H9 (cell line): ENCODE measurements at regions not wholly inside any gene's neighbourhood (a gene's known extent, or its start where the extent isn't known, plus 50 kb on each side); places are given as distances from the start of the nearest gene placed in this dataset.

Experiments
- DNase-seq: peaks from one replicate; pipeline ENCODE4 v3.0.0-alpha.2; 2017
- H2AFZ ChIP-seq: one replicate; pipeline ENCODE4 v1.6.1; 2013; ENCODE audit warnings: mild to moderate bottlenecking, low read length, control low read depth, moderate library complexity
- H2AK5ac ChIP-seq: 2 replicates; pipeline ENCODE4 v1.6.1; 2013; ENCODE audit warnings: low read length, control low read depth, mixed read lengths; ENCODE audit not compliant: insufficient read length
- H2BK120ac ChIP-seq: one replicate; pipeline ENCODE4 v1.6.1; 2013; ENCODE audit warnings: low read depth, mild to moderate bottlenecking, low read length, control low read depth, inconsistent platforms; ENCODE audit not compliant: poor library complexity, severe bottlenecking
- H2BK12ac ChIP-seq: 2 replicates; pipeline ENCODE4 v1.6.1; 2013; ENCODE audit warnings: low read length, control low read depth, mixed read lengths, low read depth; ENCODE audit not compliant: insufficient read length
- H2BK15ac ChIP-seq: 2 replicates; pipeline ENCODE4 v1.6.1; 2013; ENCODE audit warnings: low read depth, low read length, control low read depth
- H2BK20ac ChIP-seq: one replicate; pipeline ENCODE4 v1.6.1; 2013; ENCODE audit warnings: low read depth, mild to moderate bottlenecking, low read length, control low read depth, inconsistent platforms; ENCODE audit not compliant: poor library complexity, severe bottlenecking
- H2BK5ac ChIP-seq: 2 replicates; pipeline ENCODE4 v1.6.1; 2013; ENCODE audit warnings: low read length, control low read depth, mixed read lengths; ENCODE audit not compliant: insufficient read length
- H3K14ac ChIP-seq: 2 replicates; pipeline ENCODE4 v1.6.1; 2013; ENCODE audit warnings: low read length, control low read depth; ENCODE audit not compliant: insufficient read depth
- H3K18ac ChIP-seq: 2 replicates; pipeline ENCODE4 v1.6.1; 2013; ENCODE audit warnings: low read depth, mild to moderate bottlenecking, mixed read lengths, low read length, control low read depth; ENCODE audit not compliant: insufficient read length
- H3K23ac ChIP-seq: 2 replicates; pipeline ENCODE4 v1.6.1; 2013; ENCODE audit warnings: low read length, control low read depth, mixed read lengths, low read depth; ENCODE audit not compliant: insufficient read length
- H3K23me2 ChIP-seq: 2 replicates; pipeline ENCODE4 v1.6.1; 2013; ENCODE audit warnings: low read depth, mild to moderate bottlenecking, mixed read lengths, low read length, control low read depth; ENCODE audit not compliant: insufficient read length, poor library complexity, severe bottlenecking
- H3K27ac ChIP-seq: 2 replicates; pipeline ENCODE4 v1.5.1; 2013; ENCODE audit warnings: low read length, control low read depth, mixed read lengths, low read depth; ENCODE audit not compliant: insufficient read length
- H3K27me3 ChIP-seq: 2 replicates; pipeline ENCODE4 v1.6.1; 2013; ENCODE audit warnings: low read length, control low read depth, inconsistent platforms; ENCODE audit not compliant: insufficient read depth
- H3K4ac ChIP-seq: 2 replicates; pipeline ENCODE4 v1.6.1; 2013; ENCODE audit warnings: low read depth, mild to moderate bottlenecking, control low read depth, inconsistent platforms, low read length, moderate library complexity
- H3K4me1 ChIP-seq: 2 replicates; pipeline ENCODE4 v1.6.1; 2013; ENCODE audit warnings: low read length, control low read depth, inconsistent platforms; ENCODE audit not compliant: insufficient read depth
- H3K4me2 ChIP-seq: 2 replicates; pipeline ENCODE4 v1.6.1; 2013; ENCODE audit warnings: low read length, control low read depth, mixed read lengths; ENCODE audit not compliant: insufficient read length, insufficient read depth
- H3K56ac ChIP-seq: 2 replicates; pipeline ENCODE4 v1.6.1; 2013; ENCODE audit warnings: low read depth, mild to moderate bottlenecking, mixed read lengths, low read length, control low read depth; ENCODE audit not compliant: insufficient read length
- H3K79me1 ChIP-seq: 2 replicates; pipeline ENCODE4 v1.6.1; 2013; ENCODE audit warnings: low read depth, mild to moderate bottlenecking, moderate library complexity, low read length, control low read depth, inconsistent platforms; ENCODE audit not compliant: insufficient read depth, poor library complexity, severe bottlenecking
- H3K79me2 ChIP-seq: 2 replicates; pipeline ENCODE4 v1.6.1; 2013; ENCODE audit warnings: low read length, control low read depth, inconsistent platforms; ENCODE audit not compliant: insufficient read depth
- H3K9ac ChIP-seq: 2 replicates; pipeline ENCODE4 v1.6.1; 2013; ENCODE audit warnings: low read length, control low read depth, mixed read lengths; ENCODE audit not compliant: insufficient read length; ENCODE audit errors: extremely low read depth
- H3K9me3 ChIP-seq: one replicate; pipeline ENCODE4 v1.6.1; 2013; ENCODE audit warnings: low read depth, low read length, inconsistent platforms; ENCODE audit not compliant: control insufficient read depth
- H3T11ph ChIP-seq: one replicate; pipeline ENCODE4 v1.6.1; 2013; ENCODE audit warnings: mild to moderate bottlenecking, low read length, control low read depth, inconsistent platforms
- H4K20me1 ChIP-seq: one replicate; pipeline ENCODE4 v1.6.1; 2013; ENCODE audit not compliant: control insufficient read depth, insufficient read length, insufficient read depth
- H4K5ac ChIP-seq: 2 replicates; pipeline ENCODE4 v1.6.1; 2013; ENCODE audit warnings: low read depth, mild to moderate bottlenecking, mixed read lengths, low read length, control low read depth; ENCODE audit not compliant: insufficient read length
- H4K8ac ChIP-seq: replicated peaks from 2 replicates; pipeline ENCODE4 v1.6.1; 2013; ENCODE audit warnings: low read length, control low read depth, mixed read lengths, low read depth; ENCODE audit not compliant: insufficient read length
- H4K91ac ChIP-seq: 2 replicates; pipeline ENCODE4 v1.6.1; 2013; ENCODE audit warnings: low read depth, mild to moderate bottlenecking, moderate library complexity, mixed read lengths, low read length, control low read depth; ENCODE audit not compliant: insufficient read length
- H3K27ac Mint-ChIP-seq, 3 experiments: 2 replicates in 2 of 3; 3 replicates in 1 of 3; pipeline ENCODE4 v1.8.0; 2020 to 2021; ENCODE audit warnings: mixed read lengths in 3 of 3, mild to moderate bottlenecking in 1 of 3, moderate library complexity in 1 of 3
- H3K27me3 Mint-ChIP-seq: 2 replicates; pipeline ENCODE4 v1.8.0; 2021; ENCODE audit warnings: low read depth, mild to moderate bottlenecking, moderate library complexity, mixed read lengths
- H3K36me3 Mint-ChIP-seq, 3 experiments: 2 replicates in 2 of 3; 3 replicates in 1 of 3; pipeline ENCODE4 v1.8.0; 2020 to 2021; ENCODE audit warnings: low read depth in 3 of 3, mixed read lengths in 3 of 3; ENCODE audit not compliant: insufficient read depth in 1 of 3
- H3K4me1 Mint-ChIP-seq, 2 experiments: 2 replicates each; pipeline ENCODE4 v1.8.0; 2020; ENCODE audit warnings: mixed read lengths in 2 of 2
- H3K4me3 Mint-ChIP-seq, 2 experiments: 2 replicates in 1 of 2; 3 replicates in 1 of 2; pipeline ENCODE4 v1.8.0; 2020 to 2021; ENCODE audit warnings: mild to moderate bottlenecking in 2 of 2, mixed read lengths in 2 of 2, moderate library complexity in 1 of 2
- H3K9me3 Mint-ChIP-seq, 2 experiments: 2 replicates in 1 of 2; 3 replicates in 1 of 2; pipeline ENCODE4 v1.8.0; 2020; ENCODE audit warnings: mild to moderate bottlenecking in 2 of 2, mixed read lengths in 2 of 2, moderate library complexity in 1 of 2
- WGBS: extraction: QIAGEN DNeasy Blood & Tissue Kit; methylation state at CpG from one replicate; pipeline ENCODE4 v1.1.7; 2013; ENCODE audit warnings: missing lambda C conversion rate, low lambda C conversion rate, mixed read lengths; ENCODE audit not compliant: insufficient read length; ENCODE audit errors: extremely low coverage; 5-methylcytosine and 5-hydroxymethylcytosine counted together
- TF ChIP-seq, protein P1 (sequence below): fragments of 200-600 bp; sonication (generic); conservative IDR thresholded peaks from 3 replicates; pipeline ENCODE4 v1.8.0; 2021; ENCODE audit warnings: antibody characterized with exemption, mild to moderate bottlenecking

DNA sequence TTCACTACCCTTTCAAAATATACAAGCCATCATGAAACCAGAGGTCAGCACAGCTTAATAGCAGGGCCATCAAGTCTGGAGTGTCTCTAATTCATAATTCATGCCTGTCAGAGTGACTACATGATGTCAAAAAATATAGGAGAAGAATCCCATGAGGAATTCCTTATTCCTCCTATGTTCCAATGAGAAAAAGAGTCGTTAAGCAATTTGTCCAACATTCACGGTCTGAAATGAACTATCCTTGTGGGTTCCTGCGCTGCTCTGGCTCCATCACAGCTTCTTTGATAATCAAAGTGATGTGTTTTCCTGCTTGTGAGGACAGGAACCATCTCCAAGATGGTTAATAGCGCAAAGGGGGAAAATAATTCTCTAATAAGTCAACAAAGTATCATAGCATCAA is 560.4 kb upstream of the KLHL29 start:
- no peak overlapping the region for H2AFZ ChIP-seq

More for the DNA sequence above, 560.4 kb upstream of the KLHL29 start:
- Histone ChIP-seq H2AK5ac (no peak overlapping the region), H2BK15ac (no peak overlapping the region), H3K56ac (no peak overlapping the region), H2BK12ac (no peak overlapping the region), H4K5ac (no peak overlapping the region), H3K9ac (no peak overlapping the region), H3T11ph (no peak overlapping the region), H3K9me3 (no peaks in the 10 kb centered on the region), H4K20me1 (no peaks in the 10 kb centered on the region), H3K23me2 (no peaks in the 10 kb centered on the region), H3K4me1 (no peaks in the 10 kb centered on the region), H3K79me1 (no peaks in the 10 kb centered on the region), H3K27me3 (no peaks in the 10 kb centered on the region), H3K18ac (no peak overlapping the region), H3K4me2 (no peak overlapping the region), H3K79me2 (no peaks in the 10 kb centered on the region), H3K14ac (no peak overlapping the region), H2BK5ac (no peak overlapping the region), H3K4ac (no peak overlapping the region), H2BK120ac (no peak overlapping the region), H2BK20ac (no peak overlapping the region), H4K91ac (no peak overlapping the region), H3K27ac (no peak overlapping the region), H4K8ac (no peak overlapping the region), H3K23ac (no peak overlapping the region)
- no peak for DNase-seq
- Mint-ChIP-seq H3K27me3 (no peaks in the 10 kb centered on the region; the same call in 1 of the 2 replicates), H3K4me1 (no peaks in the 10 kb centered on the region; a peak in 1 of 4 replicates), H3K27ac (no peak overlapping the region), H3K9me3 (no peaks in the 10 kb centered on the region), H3K36me3 (peaks cover 0 to 2% (median 0%) of the 10 kb centered on the region in 3 experiments; a peak in 1 of 7 replicates), H3K4me3 (no peak overlapping the region)
- TF ChIP-seq, protein P1, sequence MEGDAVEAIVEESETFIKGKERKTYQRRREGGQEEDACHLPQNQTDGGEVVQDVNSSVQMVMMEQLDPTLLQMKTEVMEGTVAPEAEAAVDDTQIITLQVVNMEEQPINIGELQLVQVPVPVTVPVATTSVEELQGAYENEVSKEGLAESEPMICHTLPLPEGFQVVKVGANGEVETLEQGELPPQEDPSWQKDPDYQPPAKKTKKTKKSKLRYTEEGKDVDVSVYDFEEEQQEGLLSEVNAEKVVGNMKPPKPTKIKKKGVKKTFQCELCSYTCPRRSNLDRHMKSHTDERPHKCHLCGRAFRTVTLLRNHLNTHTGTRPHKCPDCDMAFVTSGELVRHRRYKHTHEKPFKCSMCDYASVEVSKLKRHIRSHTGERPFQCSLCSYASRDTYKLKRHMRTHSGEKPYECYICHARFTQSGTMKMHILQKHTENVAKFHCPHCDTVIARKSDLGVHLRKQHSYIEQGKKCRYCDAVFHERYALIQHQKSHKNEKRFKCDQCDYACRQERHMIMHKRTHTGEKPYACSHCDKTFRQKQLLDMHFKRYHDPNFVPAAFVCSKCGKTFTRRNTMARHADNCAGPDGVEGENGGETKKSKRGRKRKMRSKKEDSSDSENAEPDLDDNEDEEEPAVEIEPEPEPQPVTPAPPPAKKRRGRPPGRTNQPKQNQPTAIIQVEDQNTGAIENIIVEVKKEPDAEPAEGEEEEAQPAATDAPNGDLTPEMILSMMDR = no peak
- no CpG with 5 or more reads among the region's 4 CpGs for WGBS
